Right cardiac atrium (tissue), 5 donors: ENCODE measurements at regions not wholly inside any gene's neighbourhood (a gene's known extent, or its start where the extent isn't known, plus 50 kb on each side); places are given as distances from the start of the nearest gene placed in this dataset.

Experiments used
- ATAC-seq, 2 donors: fragments of 200-7000 bp; cut with Tn5 transposase; one replicate each; pipeline versions ENCODE4 v1.8.0 to v1.9.1; 2020; ENCODE audit warnings: moderate library complexity in 2 of 2, mild to moderate bottlenecking in 1 of 2
- DNase-seq, 3 donors: peaks; one replicate each; pipeline ENCODE4 v3.0.0-alpha.2; 2020
- H3K27ac ChIP-seq: one replicate; pipeline ENCODE4 v1.5.1; 2013; ENCODE audit warnings: mild to moderate bottlenecking, low read length, control low read depth, moderate library complexity
- H3K27me3 ChIP-seq: one replicate; pipeline ENCODE4 v1.6.1; 2013; ENCODE audit not compliant: control insufficient read depth, insufficient read depth
- H3K4me1 ChIP-seq: one replicate; pipeline ENCODE4 v1.6.1; 2013; ENCODE audit warnings: low read length; ENCODE audit not compliant: control insufficient read depth, insufficient read depth
- H3K4me3 ChIP-seq: one replicate; pipeline ENCODE4 v1.5.1; 2013; ENCODE audit warnings: low read length, control low read depth
- H3K9me3 ChIP-seq: one replicate; pipeline ENCODE4 v1.6.1; 2013; ENCODE audit warnings: low read length; ENCODE audit not compliant: control insufficient read depth
- WGBS: extraction: QIAGEN DNeasy Blood & Tissue Kit; methylation state at CpG from one replicate; pipeline ENCODE4 v1.1.7; 2013; 5-methylcytosine and 5-hydroxymethylcytosine counted together
- intact Hi-C, 4 donors: fragments of 100-400 bp; cut with DNase I; formaldehyde crosslinking; loops; one replicate each; pipeline versions ENCODE4 v1.11.0 to v1.14.0; 2022 to 2023
- donor health status: healthy with polysubstance abuse.
- donor health status: DM: no; HTN: yes; CAD: no.
- donor health status: DM: no; HTN: no; CAD: no.
- donor health status: DM: no; HTN: yes; CAD: no; lungs with severe emphysema.
- donor health status: DM: yes; HTN: yes; CAD: no.

DNA sequence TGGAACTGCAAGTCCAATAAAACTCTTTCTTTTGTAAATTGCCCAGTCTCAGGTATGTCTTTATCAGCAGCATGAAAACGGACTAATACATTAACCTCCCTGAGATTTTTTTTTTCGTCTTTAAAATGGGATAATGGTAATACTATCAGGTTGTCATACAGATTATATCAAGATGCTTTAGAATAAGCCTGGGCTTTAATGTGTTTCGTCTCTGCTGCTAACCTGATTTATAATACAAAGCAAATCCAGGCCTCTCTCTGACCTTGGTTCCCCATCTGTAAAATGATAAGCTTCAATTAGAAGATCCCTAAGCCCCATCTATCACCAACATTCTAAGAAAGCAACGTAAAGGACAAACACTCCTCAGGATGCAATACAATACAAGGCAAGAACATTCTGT lies 283.5 kb downstream of the LRATD1 start:
- 57% methylated on average over 4 of the region's 4 CpGs for WGBS
- intact Hi-C loops = no loop called here
- H3K9me3 ChIP-seq = peaks cover 2% of the 10 kb centered on the region
- no peak for DNase-seq
- H3K27me3 ChIP-seq = no peaks in the 10 kb centered on the region
- H3K27ac ChIP-seq = no peak overlapping the region
- no peaks in the 10 kb centered on the region for H3K4me1 ChIP-seq
- no peak overlapping the region for H3K4me3 ChIP-seq
- ATAC-seq = no peak

DNA sequence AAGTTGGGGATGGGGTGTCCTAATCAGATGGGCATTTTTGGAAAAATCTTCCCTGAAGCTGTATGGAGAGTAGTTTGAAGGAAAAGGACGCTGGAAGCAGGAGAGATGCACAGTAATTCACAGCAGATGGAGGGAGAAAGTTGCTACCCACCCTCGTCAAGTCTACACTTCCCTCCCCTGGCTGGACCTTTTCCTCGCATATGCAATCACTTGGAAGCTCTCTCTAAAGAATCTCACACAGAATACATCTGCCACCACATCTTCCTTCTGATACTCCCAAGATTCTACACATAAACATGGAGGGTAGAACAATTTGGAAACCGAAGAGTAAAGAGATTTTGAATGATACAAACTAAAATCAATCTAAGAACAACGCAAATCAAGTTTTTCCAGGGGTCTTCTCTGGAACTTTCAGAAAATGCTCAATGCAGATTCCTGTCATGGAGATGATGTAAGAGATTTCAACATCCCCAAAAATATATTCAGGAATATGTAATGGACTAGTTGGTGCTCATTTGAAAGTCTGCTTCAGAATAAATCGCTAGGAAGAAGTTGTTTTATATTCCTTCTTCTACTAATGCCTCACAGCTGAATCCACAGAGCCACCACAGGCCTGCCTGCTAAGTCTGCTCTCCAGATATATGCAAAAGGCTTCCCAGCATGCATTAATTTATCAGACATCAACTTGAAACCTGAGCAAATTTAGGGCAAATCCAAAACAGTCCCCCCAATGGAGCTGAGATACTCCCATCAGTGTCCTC lies 291.5 kb downstream of the LRATD1 start:
- no peaks in the 10 kb centered on the region for H3K27me3 ChIP-seq
- no peaks in the 10 kb centered on the region for H3K9me3 ChIP-seq
- no peaks in the 10 kb centered on the region for H3K4me1 ChIP-seq
- 73% methylated on average over 6 of the region's 6 CpGs for WGBS
- DNase-seq (no peak), ATAC-seq (no peak)
- intact Hi-C loops = no loop called here
- H3K4me3 ChIP-seq = no peak overlapping the region
- H3K27ac ChIP-seq = no peak overlapping the region

DNA sequence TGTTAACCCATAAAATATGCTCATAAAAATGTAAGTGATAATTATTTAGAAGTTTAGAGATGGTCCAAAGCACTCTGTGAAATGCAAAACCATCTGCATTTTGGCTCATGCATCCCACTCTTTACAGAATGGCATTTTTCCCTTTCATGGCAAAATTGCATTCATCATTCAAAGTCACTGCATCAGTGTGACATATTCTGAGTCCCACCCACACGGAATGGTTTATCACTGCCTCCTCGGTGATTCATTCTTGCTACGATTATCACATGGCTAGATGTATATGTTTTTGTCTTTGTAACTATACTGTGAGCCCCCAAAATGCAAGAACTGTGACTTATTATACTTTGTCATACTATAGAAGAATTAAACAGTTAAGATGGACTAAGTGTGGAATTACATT lies 293.0 kb downstream of the LRATD1 start:
- Histone ChIP-seq H3K9me3 (no peaks in the 10 kb centered on the region), H3K27ac (no peak overlapping the region), H3K27me3 (no peaks in the 10 kb centered on the region), H3K4me3 (no peak overlapping the region), H3K4me1 (no peaks in the 10 kb centered on the region)
- WGBS = 72% methylated on average over 3 of the region's 3 CpGs
- DNase-seq = no peak
- intact Hi-C loops = no loop called here
- no peak for ATAC-seq

DNA sequence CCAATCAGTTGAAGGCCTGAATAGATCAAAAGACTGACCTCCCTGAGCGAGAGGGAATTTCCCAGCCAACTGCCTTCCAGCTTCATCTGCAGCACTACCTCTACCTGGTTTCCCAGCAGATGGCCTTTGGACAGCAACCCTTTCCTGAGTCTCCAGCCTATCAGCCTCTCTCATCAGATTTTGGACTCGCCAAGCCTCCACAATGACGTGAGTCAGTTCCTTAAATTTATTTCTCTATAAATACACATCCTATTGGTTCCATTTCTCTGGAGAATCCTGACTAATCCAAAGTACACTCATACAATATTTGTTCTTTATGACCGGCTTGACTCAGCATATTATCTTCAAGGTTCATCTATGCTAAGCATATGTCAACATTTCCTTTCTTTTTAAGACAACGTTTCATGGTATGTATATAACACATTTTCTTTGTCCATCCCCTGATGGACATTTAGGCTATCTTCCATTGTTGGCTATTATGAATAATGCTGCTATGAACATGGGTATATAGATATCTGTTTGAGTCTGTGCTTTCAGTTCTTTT lies 294.6 kb downstream of the LRATD1 start:
- WGBS = 71% methylated on average over 5 of the region's 5 CpGs
- H3K9me3 ChIP-seq = no peaks in the 10 kb centered on the region
- intact Hi-C loops = no loop called here
- DNase-seq (no peak), ATAC-seq (no peak)
- H3K27ac ChIP-seq = no peak overlapping the region
- H3K4me1 ChIP-seq = no peaks in the 10 kb centered on the region
- H3K27me3 ChIP-seq = no peaks in the 10 kb centered on the region
- no peak overlapping the region for H3K4me3 ChIP-seq

DNA sequence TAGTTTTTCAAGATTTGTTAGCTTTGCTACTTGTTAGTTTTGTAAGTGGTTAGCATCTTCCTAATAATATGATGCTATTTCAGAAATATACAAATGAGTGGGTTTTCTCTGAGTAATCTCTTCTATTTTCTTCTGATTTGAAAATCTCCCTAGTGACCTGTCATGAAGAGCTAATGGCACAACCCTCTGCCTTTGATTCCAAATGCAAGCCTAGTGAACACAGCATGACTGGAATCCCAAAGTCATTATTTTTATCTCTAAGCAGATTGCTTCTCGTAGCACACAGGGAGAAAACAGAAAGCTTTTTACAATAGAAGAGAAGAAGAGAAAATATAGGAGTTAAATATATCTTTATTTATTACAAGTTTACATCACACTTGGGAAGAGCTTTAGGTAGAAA lies 295.5 kb downstream of the LRATD1 start:
- intact Hi-C loops = no loop called here
- no peak for ATAC-seq
- H3K27ac ChIP-seq = no peak overlapping the region
- WGBS = 30% methylated on average over 1 of the region's 1 CpG
- no peaks in the 10 kb centered on the region for H3K4me1 ChIP-seq
- H3K27me3 ChIP-seq = no peaks in the 10 kb centered on the region
- no peak overlapping the region for H3K4me3 ChIP-seq
- no peak for DNase-seq
- no peaks in the 10 kb centered on the region for H3K9me3 ChIP-seq

DNA sequence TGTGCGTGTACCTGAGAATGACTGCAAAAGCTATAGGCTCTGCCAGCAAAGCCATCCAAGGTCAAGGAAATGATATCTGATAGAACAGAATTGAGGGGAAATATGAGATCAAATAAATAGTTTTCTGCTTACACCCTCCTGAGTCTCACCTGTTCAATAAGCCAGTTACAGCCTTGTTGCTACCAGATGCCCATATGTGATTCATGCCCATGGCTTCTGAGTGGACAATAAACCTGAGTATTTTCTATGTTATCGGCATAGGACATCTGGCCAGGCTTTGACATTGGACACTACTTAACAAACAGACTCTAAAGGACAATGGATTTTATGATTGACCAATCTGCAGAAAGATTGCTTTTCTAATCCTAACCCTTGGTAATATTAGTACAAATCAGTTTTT lies 297.9 kb downstream of the LRATD1 start:
- H3K9me3 ChIP-seq = no peaks in the 10 kb centered on the region
- DNase-seq (no peak), ATAC-seq (no peak)
- intact Hi-C loops = no loop called here
- H3K27ac ChIP-seq = no peak overlapping the region
- no peak overlapping the region for H3K4me3 ChIP-seq
- 95% methylated on average over 2 of the region's 2 CpGs for WGBS
- H3K4me1 ChIP-seq = no peaks in the 10 kb centered on the region
- H3K27me3 ChIP-seq = no peaks in the 10 kb centered on the region

DNA sequence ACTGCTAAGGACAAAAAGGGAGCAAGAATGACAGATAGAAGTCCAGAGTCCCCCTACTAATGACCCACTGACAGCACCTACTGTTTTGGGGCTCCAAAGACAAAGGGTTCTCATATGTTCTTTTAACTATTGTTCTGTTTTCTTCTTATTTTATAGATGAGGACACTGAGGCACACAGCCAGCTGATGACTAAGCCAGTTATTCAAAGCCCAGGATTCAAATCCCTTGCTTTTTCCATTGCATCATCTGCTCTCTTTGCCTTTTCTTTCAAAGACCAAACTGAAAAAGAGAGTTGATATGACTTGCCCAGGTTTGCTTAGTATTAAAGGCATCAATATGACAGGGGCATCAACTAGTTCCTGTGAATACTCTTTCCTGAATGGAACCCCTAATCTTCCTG lies 299.8 kb downstream of the LRATD1 start:
- Histone ChIP-seq H3K27me3 (no peaks in the 10 kb centered on the region), H3K4me3 (no peak overlapping the region), H3K4me1 (no peaks in the 10 kb centered on the region), H3K27ac (no peak overlapping the region), H3K9me3 (no peaks in the 10 kb centered on the region)
- DNase-seq = no peak
- ATAC-seq = no peak
- intact Hi-C loops = no loop called here

DNA sequence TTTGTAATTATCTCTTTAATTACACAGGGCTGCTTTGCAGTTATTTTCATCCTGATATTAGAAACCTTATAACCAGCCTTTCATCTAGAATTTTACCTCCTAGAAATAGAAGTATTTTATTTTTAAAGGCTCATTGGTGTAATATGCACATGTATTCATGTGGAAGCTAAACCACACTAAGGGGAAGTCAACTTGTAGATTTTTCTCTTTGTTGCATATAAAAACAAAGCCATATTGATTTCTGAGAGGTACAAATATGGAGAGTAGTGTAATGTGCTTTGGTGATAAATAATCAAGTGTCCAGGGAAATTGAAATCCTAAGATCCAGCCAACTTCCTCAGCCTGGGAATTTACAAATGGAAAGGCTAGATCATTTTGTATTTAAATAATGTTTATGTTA lies 301.2 kb downstream of the LRATD1 start:
- intact Hi-C loops = no loop called here
- Histone ChIP-seq H3K4me1 (no peaks in the 10 kb centered on the region), H3K27me3 (no peaks in the 10 kb centered on the region), H3K27ac (no peak overlapping the region), H3K4me3 (no peak overlapping the region), H3K9me3 (no peaks in the 10 kb centered on the region)
- ATAC-seq (no peak), DNase-seq (no peak)

DNA sequence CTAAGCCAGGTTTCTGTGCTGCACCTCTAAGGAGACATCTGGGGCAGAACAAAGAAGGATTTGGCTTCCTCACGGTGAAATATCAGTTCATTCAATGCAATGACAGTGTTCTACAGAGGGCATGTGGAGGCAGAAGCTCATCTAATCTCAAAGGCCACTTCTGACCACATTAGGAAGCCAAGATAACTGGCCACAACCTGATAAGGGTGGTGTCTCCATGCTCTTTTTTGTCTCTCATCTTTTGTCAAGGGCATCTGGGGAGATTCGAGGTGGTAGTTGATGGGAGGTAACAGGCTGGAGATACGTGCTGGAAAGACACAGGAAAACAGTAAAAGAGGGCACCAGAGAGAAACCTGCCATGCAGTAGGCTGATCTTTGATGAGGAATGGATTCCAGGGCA lies 303.9 kb downstream of the LRATD1 start:
- no peaks in the 10 kb centered on the region for H3K27me3 ChIP-seq
- no peak overlapping the region for H3K27ac ChIP-seq
- intact Hi-C loops = no loop called here
- DNase-seq (no peak), ATAC-seq (no peak)
- WGBS = 33% methylated on average over 3 of the region's 3 CpGs
- H3K4me3 ChIP-seq = no peak overlapping the region
- no peaks in the 10 kb centered on the region for H3K4me1 ChIP-seq
- no peaks in the 10 kb centered on the region for H3K9me3 ChIP-seq

DNA sequence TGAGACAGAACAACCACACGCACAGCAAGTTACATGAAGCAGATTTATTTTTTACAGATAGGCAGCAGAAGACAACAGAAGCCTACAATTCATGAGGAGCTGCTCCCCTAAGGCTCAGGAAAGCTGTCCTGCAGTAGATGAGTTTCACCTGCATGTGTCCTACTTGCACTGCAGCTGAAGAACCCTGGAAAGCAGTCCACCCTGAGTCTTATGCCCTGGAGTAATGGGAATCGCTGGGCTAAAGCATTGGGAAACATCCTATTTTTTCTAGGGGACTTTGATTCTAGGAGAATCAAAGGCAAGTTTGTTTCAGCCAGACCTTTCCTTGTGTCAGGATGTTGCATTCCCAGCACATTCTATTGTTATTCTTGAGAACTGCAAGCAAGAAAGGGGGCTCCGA lies 304.8 kb downstream of the LRATD1 start:
- 89% methylated on average over 3 of the region's 3 CpGs for WGBS
- intact Hi-C loops = no loop called here
- Histone ChIP-seq H3K27me3 (no peaks in the 10 kb centered on the region), H3K27ac (no peak overlapping the region), H3K4me3 (no peak overlapping the region), H3K9me3 (no peaks in the 10 kb centered on the region), H3K4me1 (no peaks in the 10 kb centered on the region)
- DNase-seq = no peak
- ATAC-seq = no peak

DNA sequence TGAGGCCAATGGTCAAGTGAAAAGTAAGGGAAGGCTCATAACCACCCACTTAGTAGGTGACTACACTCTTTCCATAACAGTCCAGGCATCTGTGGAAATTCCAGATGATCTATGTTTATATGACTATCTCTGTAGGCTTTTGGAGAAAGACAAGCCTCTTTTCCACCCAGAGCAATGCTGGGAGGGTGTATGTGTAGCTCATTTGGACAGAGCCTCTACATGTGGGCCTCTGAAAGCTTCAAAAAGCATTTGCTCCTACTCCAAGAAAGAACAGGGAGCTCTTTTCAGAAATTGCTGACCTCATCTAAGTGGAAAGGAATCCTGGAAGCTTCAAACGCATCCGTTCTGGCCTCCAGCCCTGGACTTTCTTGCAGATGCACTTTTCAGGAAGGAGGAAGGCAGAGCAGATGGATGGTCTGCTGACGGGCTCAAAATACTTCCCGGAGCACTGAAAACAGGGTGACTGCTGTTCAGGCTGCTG lies 308.7 kb downstream of the LRATD1 start:
- Histone ChIP-seq H3K27me3 (no peaks in the 10 kb centered on the region), H3K9me3 (no peaks in the 10 kb centered on the region), H3K27ac (no peak overlapping the region), H3K4me3 (no peak overlapping the region), H3K4me1 (no peaks in the 10 kb centered on the region)
- peak in 1 of 3 donors; percentile 50 for DNase-seq
- ATAC-seq = no peak
- intact Hi-C loops = no loop called here
- 57% methylated on average over 4 of the region's 4 CpGs for whole genome bisulfite sequencing

DNA sequence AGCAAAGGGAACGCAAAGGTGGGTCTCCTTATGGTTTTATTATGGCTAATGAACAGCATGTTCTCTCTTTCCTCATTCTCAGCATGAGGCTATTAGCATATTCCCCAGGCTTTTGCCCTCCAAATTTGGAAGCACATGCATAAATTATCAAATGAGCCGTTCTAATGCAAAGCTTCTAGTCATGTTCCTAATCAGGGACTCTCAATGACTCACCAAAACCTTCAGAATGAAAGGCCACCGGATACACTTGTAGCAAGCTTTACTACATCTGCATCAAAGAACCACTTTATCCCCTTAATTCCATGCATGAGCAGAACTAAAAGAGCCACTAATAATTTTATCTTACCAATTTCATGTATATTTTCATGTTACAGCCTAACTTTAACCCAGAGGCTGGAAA lies 310.5 kb downstream of the LRATD1 start:
- no peak overlapping the region for H3K4me3 ChIP-seq
- intact Hi-C loops = no loop called here

More for the DNA sequence above, 310.5 kb downstream of the LRATD1 start:
- H3K27me3 ChIP-seq = no peaks in the 10 kb centered on the region
- no peak overlapping the region for H3K27ac ChIP-seq
- ATAC-seq (no peak), DNase-seq (no peak)
- WGBS = 88% methylated on average over 3 of the region's 3 CpGs
- no peaks in the 10 kb centered on the region for H3K9me3 ChIP-seq
- no peaks in the 10 kb centered on the region for H3K4me1 ChIP-seq
